ENCODE measurements at regions not wholly inside any gene's neighbourhood (a gene's known extent, or its start where the extent isn't known, plus 50 kb on each side); places are given as distances from the start of the nearest gene placed in this dataset.

- no peaks in the 10 kb centered on the region for H3K36me3 ChIP-seq (ENCODE audit: control insufficient read depth, insufficient read depth, low read length)
- TF ChIP-seq, protein P1, sequence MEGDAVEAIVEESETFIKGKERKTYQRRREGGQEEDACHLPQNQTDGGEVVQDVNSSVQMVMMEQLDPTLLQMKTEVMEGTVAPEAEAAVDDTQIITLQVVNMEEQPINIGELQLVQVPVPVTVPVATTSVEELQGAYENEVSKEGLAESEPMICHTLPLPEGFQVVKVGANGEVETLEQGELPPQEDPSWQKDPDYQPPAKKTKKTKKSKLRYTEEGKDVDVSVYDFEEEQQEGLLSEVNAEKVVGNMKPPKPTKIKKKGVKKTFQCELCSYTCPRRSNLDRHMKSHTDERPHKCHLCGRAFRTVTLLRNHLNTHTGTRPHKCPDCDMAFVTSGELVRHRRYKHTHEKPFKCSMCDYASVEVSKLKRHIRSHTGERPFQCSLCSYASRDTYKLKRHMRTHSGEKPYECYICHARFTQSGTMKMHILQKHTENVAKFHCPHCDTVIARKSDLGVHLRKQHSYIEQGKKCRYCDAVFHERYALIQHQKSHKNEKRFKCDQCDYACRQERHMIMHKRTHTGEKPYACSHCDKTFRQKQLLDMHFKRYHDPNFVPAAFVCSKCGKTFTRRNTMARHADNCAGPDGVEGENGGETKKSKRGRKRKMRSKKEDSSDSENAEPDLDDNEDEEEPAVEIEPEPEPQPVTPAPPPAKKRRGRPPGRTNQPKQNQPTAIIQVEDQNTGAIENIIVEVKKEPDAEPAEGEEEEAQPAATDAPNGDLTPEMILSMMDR (IDR thresholded peaks at IDR 0.05; ENCODE audit: insufficient read depth, low read length, poor library complexity, severe bottlenecking), result no peak
- no peak for DNase-seq (ENCODE audit: low read depth)
- no peak overlapping the region for H3K4me3 ChIP-seq (ENCODE audit: low read depth, low read length)
- H3K27me3 ChIP-seq (ENCODE audit: control insufficient read depth, insufficient read depth, low read length), result no peaks in the 10 kb centered on the region
Measured at GRCh38 chr5:57696825-57697570, 214.4 kb upstream of the ACTBL2 start.

- TF ChIP-seq, protein P1 (IDR thresholded peaks at IDR 0.05; ENCODE audit: insufficient read depth, low read length, poor library complexity, severe bottlenecking), result no peak
- no peak overlapping the region for H3K4me3 ChIP-seq (ENCODE audit: low read depth, low read length)
- no peaks in the 10 kb centered on the region for H3K36me3 ChIP-seq (ENCODE audit: control insufficient read depth, insufficient read depth, low read length)
- DNase-seq (ENCODE audit: low read depth), result no peak
- no peaks in the 10 kb centered on the region for H3K27me3 ChIP-seq (ENCODE audit: control insufficient read depth, insufficient read depth, low read length)
Measured at GRCh38 chr5:57696389-57696769, 213.8 kb upstream of the ACTBL2 start.

DNA sequence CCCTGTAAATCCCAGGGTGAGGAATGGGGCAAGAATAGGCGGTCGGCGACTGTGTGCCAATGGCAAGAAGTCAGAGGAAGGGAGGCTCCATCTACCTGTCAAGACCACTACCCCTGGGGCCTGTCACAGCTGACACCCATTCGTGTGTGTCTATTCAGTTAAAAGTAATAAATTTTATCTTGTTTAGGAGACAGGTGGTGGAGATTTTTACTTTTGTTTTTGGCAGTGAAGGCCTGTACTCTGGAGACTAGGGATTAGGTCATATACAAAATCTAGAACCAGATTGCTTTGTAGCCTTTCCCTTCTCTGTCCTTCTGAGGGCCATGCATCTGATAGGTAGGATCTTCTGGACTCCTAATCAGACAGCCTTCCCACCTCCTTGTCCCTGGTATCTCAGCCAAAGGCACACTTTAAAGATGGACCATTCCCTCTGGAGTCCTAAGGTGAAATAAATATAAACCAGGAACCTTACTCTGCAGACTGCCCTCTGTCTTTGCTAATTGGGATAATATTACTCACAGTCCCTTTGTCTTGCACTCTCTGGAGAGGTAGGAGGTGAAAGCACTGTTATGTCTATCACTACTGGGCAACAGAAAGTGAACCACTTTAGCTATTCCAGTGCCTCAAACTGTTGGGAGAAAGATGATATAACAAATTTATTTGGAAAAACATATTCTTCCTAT, 213.2 kb upstream of the ACTBL2 start:
- Histone ChIP-seq H3K27me3 (ENCODE audit: control insufficient read depth, insufficient read depth, low read length) (no peaks in the 10 kb centered on the region), H3K4me3 (ENCODE audit: low read depth, low read length) (no peak overlapping the region), H3K36me3 (ENCODE audit: control insufficient read depth, insufficient read depth, low read length) (no peaks in the 10 kb centered on the region)
- TF ChIP-seq, protein P1 (IDR thresholded peaks at IDR 0.05; ENCODE audit: insufficient read depth, low read length, poor library complexity, severe bottlenecking), result no peak
- DNase-seq (ENCODE audit: low read depth), result no peak

- H3K36me3 ChIP-seq (ENCODE audit: control insufficient read depth, insufficient read depth, low read length), result no peaks in the 10 kb centered on the region
- TF ChIP-seq, protein P1 (IDR thresholded peaks at IDR 0.05; ENCODE audit: insufficient read depth, low read length, poor library complexity, severe bottlenecking), result no peak
- no peaks in the 10 kb centered on the region for H3K27me3 ChIP-seq (ENCODE audit: control insufficient read depth, insufficient read depth, low read length)
- no peak for DNase-seq (ENCODE audit: low read depth)
- H3K4me3 ChIP-seq (ENCODE audit: low read depth, low read length), result no peak overlapping the region
Measured at GRCh38 chr5:57695179-57695578, 212.6 kb upstream of the ACTBL2 start.

GRCh38 chr5:57693488-57694305, 211.1 kb upstream of the ACTBL2 start:
- TF ChIP-seq, protein P1 (IDR thresholded peaks at IDR 0.05; ENCODE audit: insufficient read depth, low read length, poor library complexity, severe bottlenecking), result no peak
- Histone ChIP-seq H3K36me3 (ENCODE audit: control insufficient read depth, insufficient read depth, low read length) (no peaks in the 10 kb centered on the region), H3K27me3 (ENCODE audit: control insufficient read depth, insufficient read depth, low read length) (no peaks in the 10 kb centered on the region), H3K4me3 (ENCODE audit: low read depth, low read length) (no peak overlapping the region)
- no peak for DNase-seq (ENCODE audit: low read depth)
